ENCODE measurements at regions not wholly inside any gene's neighbourhood (a gene's known extent, or its start where the extent isn't known, plus 50 kb on each side); places are given as distances from the start of the nearest gene placed in this dataset.

GRCh38 chr3:105274536-105274935, 92.2 kb upstream of the ALCAM start:
- no peaks in the 10 kb centered on the region for H3K9me3 Mint-ChIP-seq
- H3K36me3 Mint-ChIP-seq: no peaks in the 10 kb centered on the region
- no peaks in the 10 kb centered on the region for H3K4me1 Mint-ChIP-seq (ENCODE audit: unreplicated experiment)
- peak overlapping the region; percentile 21 for H3K27ac Mint-ChIP-seq
- no peak for TF ChIP-seq CTCF (conservative IDR thresholded peaks at IDR 0.05)
- peaks cover 6% of the 10 kb centered on the region for H3K27me3 Mint-ChIP-seq
- no peak for DNase-seq (ENCODE audit: extremely low spot score, unreplicated experiment)
- H3K4me3 Mint-ChIP-seq: no peak overlapping the region

- no peak for TF ChIP-seq CTCF (conservative IDR thresholded peaks at IDR 0.05)
Measured at GRCh38 chr3:105274958-105275357, 91.8 kb upstream of the ALCAM start.

GRCh38 chr3:105277656-105278055, 89.1 kb upstream of the ALCAM start:
- TF ChIP-seq CTCF (conservative IDR thresholded peaks at IDR 0.05): no peak
- Mint-ChIP-seq H3K4me3 (no peak overlapping the region), H3K27me3 (peaks cover 19% of the 10 kb centered on the region), H3K9me3 (no peaks in the 10 kb centered on the region), H3K4me1 (ENCODE audit: unreplicated experiment) (no peaks in the 10 kb centered on the region), H3K27ac (no peak overlapping the region), H3K36me3 (no peaks in the 10 kb centered on the region)
- no peak for DNase-seq (ENCODE audit: extremely low spot score, unreplicated experiment)

More at GRCh38 chr3:105274958-105275357, 91.8 kb upstream of the ALCAM start:
- DNase-seq (ENCODE audit: extremely low spot score, unreplicated experiment): no peak
- Mint-ChIP-seq H3K27ac (peak overlapping the region; percentile 21), H3K4me1 (ENCODE audit: unreplicated experiment) (no peaks in the 10 kb centered on the region), H3K4me3 (no peak overlapping the region), H3K36me3 (no peaks in the 10 kb centered on the region), H3K9me3 (no peaks in the 10 kb centered on the region), H3K27me3 (peaks cover 9% of the 10 kb centered on the region)

GRCh38 chr3:105278688-105279087, 88.0 kb upstream of the ALCAM start:
- H3K27me3 Mint-ChIP-seq: peaks cover 22% of the 10 kb centered on the region
- no peaks in the 10 kb centered on the region for H3K4me1 Mint-ChIP-seq (ENCODE audit: unreplicated experiment)
- TF ChIP-seq CTCF (conservative IDR thresholded peaks at IDR 0.05): no peak
- no peak overlapping the region for H3K4me3 Mint-ChIP-seq
- no peak overlapping the region for H3K27ac Mint-ChIP-seq
- no peak for DNase-seq (ENCODE audit: extremely low spot score, unreplicated experiment)
- H3K9me3 Mint-ChIP-seq: no peaks in the 10 kb centered on the region
- no peaks in the 10 kb centered on the region for H3K36me3 Mint-ChIP-seq

GRCh38 chr3:105281989-105282388, 84.7 kb upstream of the ALCAM start:
- Mint-ChIP-seq H3K4me3 (no peak overlapping the region), H3K4me1 (ENCODE audit: unreplicated experiment) (no peaks in the 10 kb centered on the region), H3K27ac (no peak overlapping the region), H3K36me3 (no peaks in the 10 kb centered on the region), H3K27me3 (peaks cover 25% of the 10 kb centered on the region), H3K9me3 (no peaks in the 10 kb centered on the region)
- TF ChIP-seq CTCF (conservative IDR thresholded peaks at IDR 0.05): no peak
- DNase-seq (ENCODE audit: extremely low spot score, unreplicated experiment): no peak

GRCh38 chr3:105284876-105285275, 81.8 kb upstream of the ALCAM start:
- Mint-ChIP-seq H3K27ac (no peak overlapping the region), H3K36me3 (no peaks in the 10 kb centered on the region), H3K27me3 (peaks cover 19% of the 10 kb centered on the region), H3K4me1 (ENCODE audit: unreplicated experiment) (no peaks in the 10 kb centered on the region), H3K4me3 (no peak overlapping the region), H3K9me3 (no peaks in the 10 kb centered on the region)
- TF ChIP-seq CTCF (conservative IDR thresholded peaks at IDR 0.05): no peak
- DNase-seq (ENCODE audit: extremely low spot score, unreplicated experiment): no peak

All from type B pancreatic cell (in vitro differentiated cells).